Esophagus (tissue), 2 donors: ENCODE measurements at regions not wholly inside any gene's neighbourhood (a gene's known extent, or its start where the extent isn't known, plus 50 kb on each side); places are given as distances from the start of the nearest gene placed in this dataset.

Experiments used
- H3K27ac ChIP-seq, 2 donors: one replicate each; pipeline ENCODE4 v1.5.1; 2013; ENCODE audit warnings: low read depth in 2 of 2, mild to moderate bottlenecking in 2 of 2, inconsistent platforms in 1 of 2, low read length in 1 of 2, moderate library complexity in 1 of 2
- H3K27me3 ChIP-seq, 2 donors: one replicate each; pipeline ENCODE4 v1.6.1; 2013; ENCODE audit warnings: low read length in 2 of 2, control low read depth in 1 of 2, mild to moderate bottlenecking in 1 of 2; ENCODE audit not compliant: insufficient read depth in 2 of 2, control insufficient read depth in 1 of 2
- H3K36me3 ChIP-seq, 2 donors: one replicate each; pipeline ENCODE4 v1.6.1; 2013; ENCODE audit warnings: low read length in 1 of 2; ENCODE audit not compliant: control insufficient read depth in 2 of 2, insufficient read depth in 2 of 2
- H3K4me1 ChIP-seq, 2 donors: one replicate each; pipeline ENCODE4 v1.6.1; 2013; ENCODE audit warnings: low read length in 1 of 2; ENCODE audit not compliant: control insufficient read depth in 2 of 2, insufficient read depth in 2 of 2
- H3K4me3 ChIP-seq, 2 donors: one replicate each; pipeline ENCODE4 v1.5.1; 2013; ENCODE audit warnings: low read length in 2 of 2, mild to moderate bottlenecking in 2 of 2, low read depth in 1 of 2, moderate library complexity in 1 of 2
- H3K9me3 ChIP-seq, 2 donors: one replicate each; pipeline ENCODE4 v1.6.1; 2013; ENCODE audit warnings: mild to moderate bottlenecking in 2 of 2, low read depth in 1 of 2, low read length in 1 of 2, moderate library complexity in 1 of 2; ENCODE audit not compliant: control insufficient read depth in 2 of 2, insufficient read depth in 1 of 2
- WGBS, 2 donors: extraction: QIAGEN DNeasy Blood & Tissue Kit; methylation state at CpG; one replicate each; pipeline ENCODE4 v1.1.7; 2013; 5-methylcytosine and 5-hydroxymethylcytosine counted together
- donor health status: healthy with polysubstance abuse.
- donor health status: Bipolar disorder and iron deficiency.

DNA sequence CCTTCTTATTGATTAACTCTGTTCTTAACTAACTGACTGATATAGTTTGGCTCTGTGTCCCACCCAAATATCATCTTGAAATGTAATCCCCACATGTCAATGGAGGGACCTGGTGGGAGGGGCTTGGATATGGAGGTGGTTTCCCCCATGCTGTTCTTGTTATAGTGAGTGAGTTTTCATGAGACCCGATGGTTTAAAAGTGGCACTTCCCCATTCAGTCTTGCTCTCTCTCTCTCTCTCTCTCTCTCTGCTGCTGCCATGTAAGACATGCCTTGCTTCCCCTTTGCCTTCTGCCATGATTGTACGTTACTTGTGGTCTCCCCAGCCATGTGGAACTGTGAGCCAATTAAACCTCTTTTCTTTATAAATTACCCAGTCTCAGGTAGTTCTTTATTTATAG is 81.8 kb upstream of the SPACA1 start:
- no peaks in the 10 kb centered on the region for H3K9me3 ChIP-seq
- no peak overlapping the region for H3K4me3 ChIP-seq
- no peaks in the 10 kb centered on the region for H3K4me1 ChIP-seq
- H3K27ac ChIP-seq, result no peak overlapping the region
- no peaks in the 10 kb centered on the region for H3K36me3 ChIP-seq
- WGBS, 2 donors, result 42 to 51% methylated on average over 2 of the region's 2 CpGs
- no peaks in the 10 kb centered on the region for H3K27me3 ChIP-seq

DNA sequence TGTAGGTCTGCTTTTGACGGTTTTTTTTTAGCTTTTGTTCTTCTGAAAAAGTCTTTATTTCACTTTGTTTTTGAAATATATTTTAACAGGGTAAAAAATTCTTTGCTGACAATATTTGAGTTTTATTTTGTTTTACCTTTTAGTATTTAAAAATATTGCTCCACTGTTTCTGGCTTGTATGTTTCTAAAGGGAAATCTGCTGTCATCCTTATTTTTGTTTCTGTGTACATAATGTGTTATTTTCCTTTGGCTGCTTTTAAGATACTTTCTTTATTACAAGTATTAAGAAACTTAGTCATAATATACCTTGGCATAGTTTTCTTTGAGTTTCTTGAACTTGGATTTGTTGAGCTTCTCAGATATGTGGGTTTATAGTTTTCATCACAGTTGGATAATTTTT is 88.6 kb upstream of the SPACA1 start:
- no peak overlapping the region for H3K4me3 ChIP-seq
- no peaks in the 10 kb centered on the region for H3K9me3 ChIP-seq
- H3K27ac ChIP-seq, result no peak overlapping the region
- no peaks in the 10 kb centered on the region for H3K36me3 ChIP-seq
- H3K27me3 ChIP-seq, result no peaks in the 10 kb centered on the region
- 82 to 87% methylated on average over 1 of the region's 1 CpG for WGBS, 2 donors
- no peaks in the 10 kb centered on the region for H3K4me1 ChIP-seq

- Histone ChIP-seq H3K9me3 (no peaks in the 10 kb centered on the region), H3K4me3 (no peak overlapping the region), H3K4me1 (no peaks in the 10 kb centered on the region), H3K27me3 (peaks cover 0 to 2% of the 10 kb centered on the region in 2 donors), H3K36me3 (no peaks in the 10 kb centered on the region), H3K27ac (no peak overlapping the region)
- WGBS, 2 donors, result 87% methylated on average over 2 of the region's 2 CpGs
Observed at GRCh38 chr6:87951751-87952150, 95.9 kb upstream of the SPACA1 start.

DNA sequence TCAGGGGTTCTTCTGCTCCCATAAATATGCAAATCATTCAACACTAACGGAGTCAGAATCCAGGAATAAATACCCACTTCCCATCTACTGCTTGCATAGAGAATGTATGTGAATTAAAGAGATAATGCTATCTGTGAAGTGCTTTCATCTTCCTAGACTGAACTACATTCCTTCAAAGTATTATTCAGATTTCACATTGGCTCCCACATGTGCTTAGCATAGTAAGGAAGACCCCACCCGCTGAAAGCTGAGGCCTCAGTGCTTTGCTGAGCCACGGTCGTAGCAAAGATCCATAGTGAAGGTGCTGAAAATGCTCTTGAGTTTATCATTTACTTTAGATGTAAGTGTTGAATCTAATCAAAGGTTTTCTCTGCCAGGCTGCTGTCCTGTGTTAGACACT is 97.0 kb upstream of the SPACA1 start:
- Histone ChIP-seq H3K4me3 (no peak overlapping the region), H3K27ac (no peak overlapping the region), H3K4me1 (no peaks in the 10 kb centered on the region), H3K9me3 (no peaks in the 10 kb centered on the region), H3K36me3 (no peaks in the 10 kb centered on the region), H3K27me3 (peaks cover 0 to 2% of the 10 kb centered on the region in 2 donors)
- 84 to 91% methylated on average over 4 of the region's 4 CpGs for WGBS, 2 donors

GRCh38 chr6:87949194-87949593 is 98.4 kb upstream of the SPACA1 start:
- no peaks in the 10 kb centered on the region for H3K9me3 ChIP-seq
- no peak overlapping the region for H3K27ac ChIP-seq
- H3K4me3 ChIP-seq, result no peak overlapping the region
- no peaks in the 10 kb centered on the region for H3K36me3 ChIP-seq
- 81 to 90% methylated on average over 7 of the region's 7 CpGs for WGBS, 2 donors
- peaks cover 0 to 2% of the 10 kb centered on the region in 2 donors for H3K27me3 ChIP-seq
- H3K4me1 ChIP-seq, result peaks cover 0 to 3% of the 10 kb centered on the region in 2 donors

GRCh38 chr6:87946669-87947068 is 101.0 kb upstream of the SPACA1 start:
- WGBS, 2 donors, result 83 to 87% methylated on average over 4 of the region's 4 CpGs
- peaks cover 0 to 2% of the 10 kb centered on the region in 2 donors for H3K27me3 ChIP-seq
- H3K36me3 ChIP-seq, result no peaks in the 10 kb centered on the region
- no peaks in the 10 kb centered on the region for H3K9me3 ChIP-seq
- H3K4me3 ChIP-seq, result no peak overlapping the region
- peaks cover 0 to 3% of the 10 kb centered on the region in 2 donors for H3K4me1 ChIP-seq
- no peak overlapping the region for H3K27ac ChIP-seq

DNA sequence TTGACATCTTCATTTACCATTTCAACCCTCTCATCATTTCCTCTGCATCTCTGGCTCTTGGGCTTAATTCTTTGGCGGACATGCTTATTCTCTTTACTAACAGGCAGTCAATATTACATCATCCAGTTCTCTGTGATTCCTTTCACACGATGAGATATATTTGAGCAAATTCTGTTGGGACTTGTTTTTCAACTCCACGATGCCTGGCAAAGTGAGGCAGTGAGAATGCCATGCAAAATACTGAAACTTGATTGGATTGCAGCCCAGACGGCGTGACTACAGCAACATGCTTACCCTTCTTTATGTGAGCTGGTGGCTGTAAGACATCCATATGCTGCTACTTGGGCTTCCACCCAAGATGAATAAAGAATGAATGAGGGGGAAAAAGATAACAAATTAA is 101.7 kb upstream of the SPACA1 start:
- H3K36me3 ChIP-seq, result no peaks in the 10 kb centered on the region
- 36 to 46% methylated on average over 5 of the region's 5 CpGs for WGBS, 2 donors

DNA sequence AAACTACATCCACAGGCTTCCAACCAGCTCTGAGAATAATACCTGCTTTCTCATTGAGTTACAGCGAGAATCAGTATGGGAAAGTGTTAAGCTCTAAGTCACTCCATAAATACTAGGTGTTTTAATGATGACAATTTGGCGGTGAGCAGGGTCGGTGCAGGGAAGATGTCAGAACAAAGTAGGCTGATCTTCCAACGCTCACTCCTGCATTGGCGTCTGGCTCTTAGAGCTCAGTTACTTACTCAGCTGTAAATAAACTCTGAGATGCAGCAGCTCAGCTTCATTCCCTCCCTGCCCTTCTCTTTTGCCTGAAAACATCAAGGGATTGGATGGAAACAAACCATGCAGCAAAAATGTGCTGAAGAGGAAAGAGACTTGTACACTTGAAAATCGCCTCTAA is 102.5 kb upstream of the SPACA1 start:
- 38 to 41% methylated on average over 6 of the region's 6 CpGs for WGBS, 2 donors
- Histone ChIP-seq H3K27me3 (no peaks in the 10 kb centered on the region), H3K27ac (no peak overlapping the region), H3K36me3 (no peaks in the 10 kb centered on the region), H3K9me3 (no peaks in the 10 kb centered on the region), H3K4me3 (no peak overlapping the region), H3K4me1 (peaks cover 0 to 3% of the 10 kb centered on the region in 2 donors)

More for the DNA sequence above, 101.7 kb upstream of the SPACA1 start:
- no peaks in the 10 kb centered on the region for H3K27me3 ChIP-seq
- no peaks in the 10 kb centered on the region for H3K9me3 ChIP-seq
- peaks cover 0 to 3% of the 10 kb centered on the region in 2 donors for H3K4me1 ChIP-seq
- no peak overlapping the region for H3K27ac ChIP-seq
- no peak overlapping the region for H3K4me3 ChIP-seq

GRCh38 chr6:87944541-87944954 is 103.1 kb upstream of the SPACA1 start:
- Histone ChIP-seq H3K4me3 (no peak overlapping the region), H3K9me3 (no peaks in the 10 kb centered on the region), H3K27me3 (no peaks in the 10 kb centered on the region), H3K4me1 (peaks cover 0 to 3% of the 10 kb centered on the region in 2 donors), H3K36me3 (no peaks in the 10 kb centered on the region), H3K27ac (no peak overlapping the region)
- 10 to 11% methylated on average over 5 of the region's 5 CpGs for WGBS, 2 donors

DNA sequence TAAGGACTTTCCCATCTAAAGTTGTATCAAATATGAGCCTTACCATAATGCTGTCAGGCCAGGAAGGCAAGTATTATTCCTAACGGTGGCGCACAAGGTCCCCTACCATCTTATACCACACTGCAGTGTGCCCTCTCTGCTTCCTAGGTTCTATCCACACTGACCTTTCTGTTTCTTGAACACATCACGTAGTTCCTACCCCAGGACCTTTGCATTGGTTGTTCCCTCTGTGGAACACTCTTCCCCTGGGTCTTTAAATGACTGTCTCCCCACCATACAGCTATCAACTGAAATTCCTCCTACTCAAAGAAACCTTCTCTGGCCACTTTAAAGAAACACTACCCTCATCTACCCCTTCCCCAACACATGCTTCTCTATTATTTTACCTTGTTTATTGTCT is 104.5 kb upstream of the SPACA1 start:
- Histone ChIP-seq H3K4me1 (peaks cover 0 to 3% of the 10 kb centered on the region in 2 donors), H3K36me3 (no peaks in the 10 kb centered on the region), H3K4me3 (no peak overlapping the region), H3K27me3 (no peaks in the 10 kb centered on the region), H3K9me3 (no peaks in the 10 kb centered on the region), H3K27ac (no peak overlapping the region)
- WGBS, 2 donors, result 91 to 94% methylated on average over 3 of the region's 3 CpGs
